ENCODE measurements at regions not wholly inside any gene's neighbourhood (a gene's known extent, or its start where the extent isn't known, plus 50 kb on each side); places are given as distances from the start of the nearest gene placed in this dataset.

DNA sequence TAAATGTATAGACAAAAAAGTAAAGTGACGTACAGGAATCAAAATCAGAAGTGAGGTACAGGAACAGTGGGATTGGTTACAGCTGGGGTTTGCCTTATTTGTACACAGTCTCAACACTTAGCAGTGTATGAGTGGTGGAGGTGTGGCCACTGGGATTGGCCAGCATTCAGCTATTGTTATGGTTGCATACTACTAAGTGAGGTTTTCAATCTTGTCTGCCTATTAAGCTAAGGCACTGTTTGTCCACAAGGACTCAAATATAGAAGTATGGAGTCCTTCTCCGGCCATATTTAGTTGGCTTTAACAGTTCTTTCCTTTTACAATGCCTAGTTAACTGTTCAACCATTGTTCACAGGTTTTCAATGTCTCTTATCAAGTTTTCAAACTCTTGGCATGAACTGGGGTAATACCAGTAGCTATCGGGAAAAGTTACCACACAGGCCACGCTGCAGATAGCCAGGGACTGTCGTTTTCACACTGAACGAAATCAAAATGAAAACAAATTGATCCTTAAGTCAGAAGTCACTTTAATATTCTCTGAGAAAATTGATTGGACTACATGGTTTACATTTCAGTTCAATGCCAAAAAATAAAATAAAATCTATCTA, 176.0 kb upstream of the FREM1 start:
- no peaks in the 10 kb centered on the region for H3K4me1 ChIP-seq (ENCODE audit: control insufficient read depth in 4 of 4, insufficient read depth in 4 of 4, low read length in 3 of 4)
- no peak for DNase-seq (ENCODE audit: low spot score)
- H3K9me3 ChIP-seq (ENCODE audit: control insufficient read depth in 4 of 4, low read length in 3 of 4) = no peaks in the 10 kb centered on the region
- no peak overlapping the region for H3K9ac ChIP-seq (ENCODE audit: low read depth in 1 of 2, low read length in 2 of 2)
- H3K4me3 ChIP-seq (ENCODE audit: low read depth in 1 of 3, low read length in 3 of 3) = no peak overlapping the region
- no peaks in the 10 kb centered on the region for H3K27me3 ChIP-seq (ENCODE audit: control insufficient read depth in 4 of 4, insufficient read depth in 4 of 4, low read length in 3 of 4)
- TF ChIP-seq SP1 (IDR thresholded peaks at IDR 0.05) (no peak), NR2F2 (IDR thresholded peaks at IDR 0.05) (no peak), RAD21 (IDR thresholded peaks at IDR 0.05) (no peak), TAF1 (conservative IDR thresholded peaks at IDR 0.05) (no peak), JUND (IDR thresholded peaks at IDR 0.05) (no peak), FOXA1 (IDR thresholded peaks at IDR 0.05) (no peak), FOXA2 (IDR thresholded peaks at IDR 0.05) (no peak), YY1 (IDR thresholded peaks at IDR 0.05) (no peak), EGR1 (IDR thresholded peaks at IDR 0.05; ENCODE audit: low read depth in 2 of 2) (no peak)
- TF ChIP-seq, protein P1, sequence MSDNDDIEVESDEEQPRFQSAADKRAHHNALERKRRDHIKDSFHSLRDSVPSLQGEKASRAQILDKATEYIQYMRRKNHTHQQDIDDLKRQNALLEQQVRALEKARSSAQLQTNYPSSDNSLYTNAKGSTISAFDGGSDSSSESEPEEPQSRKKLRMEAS (IDR thresholded peaks at IDR 0.05) = no peak
- TF ChIP-seq, protein P2, sequence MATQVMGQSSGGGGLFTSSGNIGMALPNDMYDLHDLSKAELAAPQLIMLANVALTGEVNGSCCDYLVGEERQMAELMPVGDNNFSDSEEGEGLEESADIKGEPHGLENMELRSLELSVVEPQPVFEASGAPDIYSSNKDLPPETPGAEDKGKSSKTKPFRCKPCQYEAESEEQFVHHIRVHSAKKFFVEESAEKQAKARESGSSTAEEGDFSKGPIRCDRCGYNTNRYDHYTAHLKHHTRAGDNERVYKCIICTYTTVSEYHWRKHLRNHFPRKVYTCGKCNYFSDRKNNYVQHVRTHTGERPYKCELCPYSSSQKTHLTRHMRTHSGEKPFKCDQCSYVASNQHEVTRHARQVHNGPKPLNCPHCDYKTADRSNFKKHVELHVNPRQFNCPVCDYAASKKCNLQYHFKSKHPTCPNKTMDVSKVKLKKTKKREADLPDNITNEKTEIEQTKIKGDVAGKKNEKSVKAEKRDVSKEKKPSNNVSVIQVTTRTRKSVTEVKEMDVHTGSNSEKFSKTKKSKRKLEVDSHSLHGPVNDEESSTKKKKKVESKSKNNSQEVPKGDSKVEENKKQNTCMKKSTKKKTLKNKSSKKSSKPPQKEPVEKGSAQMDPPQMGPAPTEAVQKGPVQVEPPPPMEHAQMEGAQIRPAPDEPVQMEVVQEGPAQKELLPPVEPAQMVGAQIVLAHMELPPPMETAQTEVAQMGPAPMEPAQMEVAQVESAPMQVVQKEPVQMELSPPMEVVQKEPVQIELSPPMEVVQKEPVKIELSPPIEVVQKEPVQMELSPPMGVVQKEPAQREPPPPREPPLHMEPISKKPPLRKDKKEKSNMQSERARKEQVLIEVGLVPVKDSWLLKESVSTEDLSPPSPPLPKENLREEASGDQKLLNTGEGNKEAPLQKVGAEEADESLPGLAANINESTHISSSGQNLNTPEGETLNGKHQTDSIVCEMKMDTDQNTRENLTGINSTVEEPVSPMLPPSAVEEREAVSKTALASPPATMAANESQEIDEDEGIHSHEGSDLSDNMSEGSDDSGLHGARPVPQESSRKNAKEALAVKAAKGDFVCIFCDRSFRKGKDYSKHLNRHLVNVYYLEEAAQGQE (IDR thresholded peaks at IDR 0.05) = no peak
- TF ChIP-seq, protein P3, sequence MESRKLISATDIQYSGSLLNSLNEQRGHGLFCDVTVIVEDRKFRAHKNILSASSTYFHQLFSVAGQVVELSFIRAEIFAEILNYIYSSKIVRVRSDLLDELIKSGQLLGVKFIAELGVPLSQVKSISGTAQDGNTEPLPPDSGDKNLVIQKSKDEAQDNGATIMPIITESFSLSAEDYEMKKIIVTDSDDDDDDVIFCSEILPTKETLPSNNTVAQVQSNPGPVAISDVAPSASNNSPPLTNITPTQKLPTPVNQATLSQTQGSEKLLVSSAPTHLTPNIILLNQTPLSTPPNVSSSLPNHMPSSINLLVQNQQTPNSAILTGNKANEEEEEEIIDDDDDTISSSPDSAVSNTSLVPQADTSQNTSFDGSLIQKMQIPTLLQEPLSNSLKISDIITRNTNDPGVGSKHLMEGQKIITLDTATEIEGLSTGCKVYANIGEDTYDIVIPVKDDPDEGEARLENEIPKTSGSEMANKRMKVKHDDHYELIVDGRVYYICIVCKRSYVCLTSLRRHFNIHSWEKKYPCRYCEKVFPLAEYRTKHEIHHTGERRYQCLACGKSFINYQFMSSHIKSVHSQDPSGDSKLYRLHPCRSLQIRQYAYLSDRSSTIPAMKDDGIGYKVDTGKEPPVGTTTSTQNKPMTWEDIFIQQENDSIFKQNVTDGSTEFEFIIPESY (IDR thresholded peaks at IDR 0.05) = no peak
- TF ChIP-seq, protein P4, sequence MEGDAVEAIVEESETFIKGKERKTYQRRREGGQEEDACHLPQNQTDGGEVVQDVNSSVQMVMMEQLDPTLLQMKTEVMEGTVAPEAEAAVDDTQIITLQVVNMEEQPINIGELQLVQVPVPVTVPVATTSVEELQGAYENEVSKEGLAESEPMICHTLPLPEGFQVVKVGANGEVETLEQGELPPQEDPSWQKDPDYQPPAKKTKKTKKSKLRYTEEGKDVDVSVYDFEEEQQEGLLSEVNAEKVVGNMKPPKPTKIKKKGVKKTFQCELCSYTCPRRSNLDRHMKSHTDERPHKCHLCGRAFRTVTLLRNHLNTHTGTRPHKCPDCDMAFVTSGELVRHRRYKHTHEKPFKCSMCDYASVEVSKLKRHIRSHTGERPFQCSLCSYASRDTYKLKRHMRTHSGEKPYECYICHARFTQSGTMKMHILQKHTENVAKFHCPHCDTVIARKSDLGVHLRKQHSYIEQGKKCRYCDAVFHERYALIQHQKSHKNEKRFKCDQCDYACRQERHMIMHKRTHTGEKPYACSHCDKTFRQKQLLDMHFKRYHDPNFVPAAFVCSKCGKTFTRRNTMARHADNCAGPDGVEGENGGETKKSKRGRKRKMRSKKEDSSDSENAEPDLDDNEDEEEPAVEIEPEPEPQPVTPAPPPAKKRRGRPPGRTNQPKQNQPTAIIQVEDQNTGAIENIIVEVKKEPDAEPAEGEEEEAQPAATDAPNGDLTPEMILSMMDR (IDR thresholded peaks at IDR 0.05; ENCODE audit: low read depth, low read length, missing input control) = no peak
- TF ChIP-seq, protein P5, sequence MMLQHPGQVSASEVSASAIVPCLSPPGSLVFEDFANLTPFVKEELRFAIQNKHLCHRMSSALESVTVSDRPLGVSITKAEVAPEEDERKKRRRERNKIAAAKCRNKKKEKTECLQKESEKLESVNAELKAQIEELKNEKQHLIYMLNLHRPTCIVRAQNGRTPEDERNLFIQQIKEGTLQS (IDR thresholded peaks at IDR 0.05) = no peak
- no peak overlapping the region for H3K27ac ChIP-seq (ENCODE audit: low read depth in 1 of 2, low read length in 2 of 2)
- WGBS = 79% methylated on average over 6 of the region's 6 CpGs
- H3K36me3 ChIP-seq (ENCODE audit: control insufficient read depth in 4 of 4, insufficient read depth in 3 of 4, low read depth in 1 of 4, low read length in 3 of 4) = no peaks in the 10 kb centered on the region

DNA sequence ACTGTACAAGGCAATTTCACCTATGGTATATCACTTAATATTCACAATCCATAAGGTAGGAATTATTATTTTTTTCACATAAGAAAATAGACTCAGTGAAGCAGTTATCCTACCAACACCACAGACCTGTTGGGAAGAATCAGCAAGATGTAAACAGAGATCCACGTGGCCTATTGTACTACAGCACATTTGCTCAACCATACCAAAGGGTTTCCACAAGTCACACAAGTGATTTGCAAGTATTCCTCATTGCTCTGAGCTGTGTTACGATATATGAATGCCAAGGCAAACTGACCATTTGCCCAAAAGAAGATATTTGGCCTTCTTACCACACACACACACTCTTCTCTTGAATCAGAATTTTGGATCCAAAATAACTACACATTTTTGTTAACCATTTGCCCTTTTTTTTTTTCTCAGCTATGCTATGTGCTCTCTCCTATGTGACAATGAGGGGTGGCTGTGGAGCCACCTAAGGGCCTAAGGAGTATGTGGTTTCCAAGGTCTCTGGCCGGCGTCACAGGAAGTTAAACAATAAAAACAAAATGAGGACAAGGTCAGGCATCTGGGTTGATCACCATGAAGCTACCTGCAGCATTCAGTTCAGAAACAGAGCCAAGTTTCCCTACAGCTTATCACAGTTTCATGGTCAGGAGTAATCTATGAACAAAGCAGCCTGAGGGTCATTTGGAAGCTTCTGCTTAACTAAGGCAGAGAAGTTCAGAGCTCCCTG, 171.0 kb upstream of the FREM1 start:
- Histone ChIP-seq H3K36me3 (ENCODE audit: control insufficient read depth in 4 of 4, insufficient read depth in 3 of 4, low read depth in 1 of 4, low read length in 3 of 4) (no peaks in the 10 kb centered on the region), H3K27ac (ENCODE audit: low read depth in 1 of 2, low read length in 2 of 2) (no peak overlapping the region), H3K9me3 (ENCODE audit: control insufficient read depth in 4 of 4, low read length in 3 of 4) (no peaks in the 10 kb centered on the region), H3K27me3 (ENCODE audit: control insufficient read depth in 4 of 4, insufficient read depth in 4 of 4, low read length in 3 of 4) (no peaks in the 10 kb centered on the region), H3K9ac (ENCODE audit: low read depth in 1 of 2, low read length in 2 of 2) (no peak overlapping the region), H3K4me3 (ENCODE audit: low read depth in 1 of 3, low read length in 3 of 3) (no peak overlapping the region), H3K4me1 (ENCODE audit: control insufficient read depth in 4 of 4, insufficient read depth in 4 of 4, low read length in 3 of 4) (no peaks in the 10 kb centered on the region)
- DNase-seq (ENCODE audit: low spot score) = no peak
- 59% methylated on average over 4 of the region's 4 CpGs for WGBS
- TF ChIP-seq, protein P1 (IDR thresholded peaks at IDR 0.05) = no peak
- no peak for TF ChIP-seq HNF4A (conservative IDR thresholded peaks at IDR 0.05)

Data from liver (tissue), 8 donors.